ENCODE measurements at regions not wholly inside any gene's neighbourhood (a gene's known extent, or its start where the extent isn't known, plus 50 kb on each side); places are given as distances from the start of the nearest gene placed in this dataset.

DNA sequence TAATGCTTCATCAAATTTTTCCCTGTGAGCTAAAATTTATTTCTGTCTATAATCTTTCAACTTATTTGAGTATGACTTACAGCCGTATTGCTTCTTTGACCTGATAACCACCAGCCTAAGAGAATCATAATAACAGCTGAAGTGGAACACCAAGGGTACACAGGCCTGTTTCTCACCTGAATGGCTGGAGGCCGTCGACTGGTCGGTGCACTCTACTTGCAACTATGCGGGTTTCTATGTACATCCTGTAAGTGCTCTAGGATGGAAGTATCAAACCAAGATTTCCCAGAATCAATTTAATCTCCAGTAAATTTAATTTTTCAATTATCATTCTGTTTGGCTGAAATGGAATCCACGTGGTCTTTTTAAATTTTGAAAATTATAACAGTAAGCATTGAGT, 504.8 kb upstream of the PHF14 start:
- H3K4me3 Mint-ChIP-seq, result no peak overlapping the region
- H3T11ph ChIP-seq (ENCODE audit: low read length), result no peak overlapping the region
- TF ChIP-seq, protein P1, sequence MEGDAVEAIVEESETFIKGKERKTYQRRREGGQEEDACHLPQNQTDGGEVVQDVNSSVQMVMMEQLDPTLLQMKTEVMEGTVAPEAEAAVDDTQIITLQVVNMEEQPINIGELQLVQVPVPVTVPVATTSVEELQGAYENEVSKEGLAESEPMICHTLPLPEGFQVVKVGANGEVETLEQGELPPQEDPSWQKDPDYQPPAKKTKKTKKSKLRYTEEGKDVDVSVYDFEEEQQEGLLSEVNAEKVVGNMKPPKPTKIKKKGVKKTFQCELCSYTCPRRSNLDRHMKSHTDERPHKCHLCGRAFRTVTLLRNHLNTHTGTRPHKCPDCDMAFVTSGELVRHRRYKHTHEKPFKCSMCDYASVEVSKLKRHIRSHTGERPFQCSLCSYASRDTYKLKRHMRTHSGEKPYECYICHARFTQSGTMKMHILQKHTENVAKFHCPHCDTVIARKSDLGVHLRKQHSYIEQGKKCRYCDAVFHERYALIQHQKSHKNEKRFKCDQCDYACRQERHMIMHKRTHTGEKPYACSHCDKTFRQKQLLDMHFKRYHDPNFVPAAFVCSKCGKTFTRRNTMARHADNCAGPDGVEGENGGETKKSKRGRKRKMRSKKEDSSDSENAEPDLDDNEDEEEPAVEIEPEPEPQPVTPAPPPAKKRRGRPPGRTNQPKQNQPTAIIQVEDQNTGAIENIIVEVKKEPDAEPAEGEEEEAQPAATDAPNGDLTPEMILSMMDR (conservative IDR thresholded peaks at IDR 0.05), result no peak
- no peaks in the 10 kb centered on the region for H3K4me1 Mint-ChIP-seq
- no peak overlapping the region for H3K4me2 ChIP-seq (ENCODE audit: insufficient read depth, insufficient read length, low read length)
- no peak overlapping the region for H2BK120ac ChIP-seq (ENCODE audit: low read depth, low read length, poor library complexity, severe bottlenecking)
- no peak overlapping the region for H3K9ac ChIP-seq (ENCODE audit: extremely low read depth, insufficient read length, low read length)
- H2BK15ac ChIP-seq (ENCODE audit: low read depth, low read length), result no peak overlapping the region
- H3K9me3 Mint-ChIP-seq, result peaks cover 7 to 9% of the 10 kb centered on the region in 2 experiments
- no peak overlapping the region for H4K5ac ChIP-seq (ENCODE audit: insufficient read length, low read depth, low read length)
- no peaks in the 10 kb centered on the region for H3K23me2 ChIP-seq (ENCODE audit: insufficient read length, low read depth, low read length, poor library complexity, severe bottlenecking)
- no peaks in the 10 kb centered on the region for H3K27me3 ChIP-seq (ENCODE audit: insufficient read depth, low read length)
- no peaks in the 10 kb centered on the region for H4K20me1 ChIP-seq (ENCODE audit: control insufficient read depth, insufficient read depth, insufficient read length)
- H3K9me3 ChIP-seq (ENCODE audit: control insufficient read depth, low read depth, low read length), result no peaks in the 10 kb centered on the region
- H3K18ac ChIP-seq (ENCODE audit: insufficient read length, low read depth, low read length), result no peak overlapping the region
- H3K79me1 ChIP-seq (ENCODE audit: insufficient read depth, low read depth, low read length, poor library complexity, severe bottlenecking), result no peaks in the 10 kb centered on the region
- no peak overlapping the region for H2BK5ac ChIP-seq (ENCODE audit: insufficient read length, low read length)
- H3K27ac Mint-ChIP-seq, result no peak overlapping the region
- no peak overlapping the region for H3K27ac ChIP-seq (ENCODE audit: insufficient read length, low read depth, low read length)
- no peak overlapping the region for H2BK20ac ChIP-seq (ENCODE audit: low read depth, low read length, poor library complexity, severe bottlenecking)
- no peak overlapping the region for H4K8ac ChIP-seq (replicated peaks; ENCODE audit: insufficient read length, low read depth, low read length)
- H2BK12ac ChIP-seq (ENCODE audit: insufficient read length, low read depth, low read length), result no peak overlapping the region
- H3K56ac ChIP-seq (ENCODE audit: insufficient read length, low read depth, low read length), result no peak overlapping the region
- no peaks in the 10 kb centered on the region for H3K4me1 ChIP-seq (ENCODE audit: insufficient read depth, low read length)
- H3K4ac ChIP-seq (ENCODE audit: low read depth, low read length), result no peak overlapping the region
- DNase-seq, result no peak
- no peak overlapping the region for H3K23ac ChIP-seq (ENCODE audit: insufficient read length, low read depth, low read length)
- H4K91ac ChIP-seq (ENCODE audit: insufficient read length, low read depth, low read length), result no peak overlapping the region
- no peak overlapping the region for H2AK5ac ChIP-seq (ENCODE audit: insufficient read length, low read length)
- no CpG with 5 or more reads among the region's 6 CpGs for WGBS (ENCODE audit: extremely low coverage, insufficient read length, low lambda C conversion rate)
- H3K14ac ChIP-seq (ENCODE audit: insufficient read depth, low read length), result no peak overlapping the region
- H3K79me2 ChIP-seq (ENCODE audit: insufficient read depth, low read length), result no peaks in the 10 kb centered on the region
- H2AFZ ChIP-seq (ENCODE audit: low read length), result no peak overlapping the region
- H3K27me3 Mint-ChIP-seq (ENCODE audit: low read depth), result no peaks in the 10 kb centered on the region
- peaks cover 0 to 7% (median 3%) of the 10 kb centered on the region in 3 experiments; a peak in 4 of 7 replicates for H3K36me3 Mint-ChIP-seq (ENCODE audit: insufficient read depth in 1 of 3, low read depth in 3 of 3)

Measured in H9 (cell line).